ENCODE measurements at regions not wholly inside any gene's neighbourhood (a gene's known extent, or its start where the extent isn't known, plus 50 kb on each side); places are given as distances from the start of the nearest gene placed in this dataset.

DNA sequence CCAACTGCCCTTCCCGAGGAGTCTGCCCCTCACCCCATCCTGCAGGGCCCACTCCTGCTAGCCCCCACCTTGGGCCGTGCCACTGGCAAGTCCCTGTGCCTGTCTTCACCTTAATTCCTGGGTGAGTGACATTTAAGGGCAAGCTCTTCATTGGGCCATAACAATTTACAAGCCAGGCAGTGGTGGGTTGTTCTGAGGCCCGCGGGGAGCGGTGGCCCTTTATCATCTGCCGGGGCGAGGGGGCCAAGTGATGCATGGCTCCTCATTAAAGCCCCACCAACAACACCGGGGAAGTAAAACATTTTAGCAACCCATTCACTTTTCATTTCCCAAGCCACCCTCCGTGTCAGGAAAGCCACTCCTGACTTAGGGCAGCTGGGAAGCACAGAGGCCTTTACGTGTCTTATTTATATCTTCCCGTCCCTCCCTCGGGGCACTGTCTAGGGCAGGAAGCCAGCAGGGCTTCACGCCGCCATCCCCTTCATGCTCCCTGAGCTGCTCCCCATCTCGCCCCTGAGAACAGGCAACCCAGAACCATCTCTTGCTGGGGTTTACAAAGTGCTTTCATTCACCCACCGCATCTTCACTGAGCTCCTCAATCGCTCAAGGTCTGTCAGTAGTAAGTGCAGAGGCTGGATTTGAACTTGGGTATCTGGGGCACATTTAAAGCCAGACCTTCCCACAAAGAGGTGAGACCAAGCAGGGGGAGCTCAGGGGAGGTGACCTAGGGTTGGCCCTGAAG is 55.5 kb upstream of the CCDC167 start:
- TF ChIP-seq POLR2A (IDR thresholded peaks at IDR 0.05) = no peak
- TF ChIP-seq CTCF (IDR thresholded peaks at IDR 0.05) = no peak
- TF ChIP-seq POLR2AphosphoS5 (IDR thresholded peaks at IDR 0.05; ENCODE audit: insufficient read depth in 1 of 2, low read depth in 1 of 2) = no peak
